GM13976 (cell line): ENCODE measurements at regions not wholly inside any gene's neighbourhood (a gene's known extent, or its start where the extent isn't known, plus 50 kb on each side); places are given as distances from the start of the nearest gene placed in this dataset.

Source experiments
- DNase-seq: peaks from one replicate; pipeline ENCODE4 v3.0.0; 2012; ENCODE audit warnings: low spot score
- in situ Hi-C: fragments of 300-500 bp; cut with MboI; formaldehyde crosslinking; loops from one replicate; pipeline ENCODE4 v1.12.0; 2022; ENCODE audit warnings: low sequenced_read_pairs, mixed read lengths, inconsistent platforms; ENCODE audit not compliant: unreplicated experiment
- TF ChIP-seq, protein P1 (sequence below): IDR thresholded peaks from 2 replicates; pipeline ENCODE4 v1.5.1; 2012; ENCODE audit warnings: borderline replicate concordance, mild to moderate bottlenecking; ENCODE audit not compliant: insufficient read depth; ENCODE audit errors: extremely low read depth, missing control alignments, control extremely low read depth

- TF ChIP-seq, protein P1, sequence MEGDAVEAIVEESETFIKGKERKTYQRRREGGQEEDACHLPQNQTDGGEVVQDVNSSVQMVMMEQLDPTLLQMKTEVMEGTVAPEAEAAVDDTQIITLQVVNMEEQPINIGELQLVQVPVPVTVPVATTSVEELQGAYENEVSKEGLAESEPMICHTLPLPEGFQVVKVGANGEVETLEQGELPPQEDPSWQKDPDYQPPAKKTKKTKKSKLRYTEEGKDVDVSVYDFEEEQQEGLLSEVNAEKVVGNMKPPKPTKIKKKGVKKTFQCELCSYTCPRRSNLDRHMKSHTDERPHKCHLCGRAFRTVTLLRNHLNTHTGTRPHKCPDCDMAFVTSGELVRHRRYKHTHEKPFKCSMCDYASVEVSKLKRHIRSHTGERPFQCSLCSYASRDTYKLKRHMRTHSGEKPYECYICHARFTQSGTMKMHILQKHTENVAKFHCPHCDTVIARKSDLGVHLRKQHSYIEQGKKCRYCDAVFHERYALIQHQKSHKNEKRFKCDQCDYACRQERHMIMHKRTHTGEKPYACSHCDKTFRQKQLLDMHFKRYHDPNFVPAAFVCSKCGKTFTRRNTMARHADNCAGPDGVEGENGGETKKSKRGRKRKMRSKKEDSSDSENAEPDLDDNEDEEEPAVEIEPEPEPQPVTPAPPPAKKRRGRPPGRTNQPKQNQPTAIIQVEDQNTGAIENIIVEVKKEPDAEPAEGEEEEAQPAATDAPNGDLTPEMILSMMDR = no peak
- in situ Hi-C loops = no loop called here
- no peak for DNase-seq
Observed at GRCh38 chr2:237193436-237193835, 107.7 kb downstream of the COPS8 start.

DNA sequence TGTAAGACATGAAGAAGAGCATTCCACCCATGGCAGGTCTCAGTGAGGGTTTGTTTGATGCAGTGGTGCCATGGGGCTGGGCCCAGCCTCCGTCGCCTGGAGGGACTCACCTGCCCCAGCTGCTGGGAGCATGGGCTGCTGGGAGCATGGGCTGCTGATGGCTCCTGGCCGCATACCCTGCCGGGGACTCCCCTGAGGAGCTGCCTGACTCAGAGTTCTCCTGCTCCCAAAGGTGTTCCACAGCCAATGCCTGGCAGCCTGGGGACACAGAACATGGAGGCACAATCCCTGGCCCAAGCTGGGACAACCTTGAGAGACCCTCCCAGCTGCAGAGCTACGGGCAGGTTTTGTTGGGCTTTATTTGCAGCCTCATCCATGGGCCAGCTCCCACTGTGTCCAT, 108.4 kb downstream of the COPS8 start:
- in situ Hi-C loops = no loop called here
- DNase-seq = no peak
- TF ChIP-seq, protein P1 = no peak

DNA sequence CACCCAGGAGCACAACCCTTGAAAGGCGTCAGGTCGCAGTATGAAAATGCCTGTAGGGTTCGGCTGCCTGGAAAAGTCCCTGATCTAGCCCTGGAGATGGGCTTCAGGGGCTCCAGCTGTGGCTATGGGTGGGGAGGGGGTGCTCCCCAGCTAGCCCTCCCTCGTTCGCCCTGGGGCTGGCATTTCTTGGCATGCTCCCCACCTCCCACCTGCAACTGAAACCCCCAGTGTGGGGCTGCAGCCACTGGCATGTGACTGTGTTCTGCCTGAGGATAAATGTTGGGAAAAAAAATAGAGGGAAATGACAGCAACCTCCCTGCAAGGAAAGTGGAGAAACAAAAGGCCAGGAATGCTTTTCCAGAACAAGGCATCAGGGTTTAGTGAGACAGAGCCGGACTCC, 109.2 kb downstream of the COPS8 start:
- TF ChIP-seq, protein P1 = no peak
- DNase-seq = no peak
- in situ Hi-C loops = no loop called here

GRCh38 chr2:237195396-237196120, 109.9 kb downstream of the COPS8 start:
- TF ChIP-seq, protein P1 = no peak
- no peak for DNase-seq
- in situ Hi-C loops = no loop called here

DNA sequence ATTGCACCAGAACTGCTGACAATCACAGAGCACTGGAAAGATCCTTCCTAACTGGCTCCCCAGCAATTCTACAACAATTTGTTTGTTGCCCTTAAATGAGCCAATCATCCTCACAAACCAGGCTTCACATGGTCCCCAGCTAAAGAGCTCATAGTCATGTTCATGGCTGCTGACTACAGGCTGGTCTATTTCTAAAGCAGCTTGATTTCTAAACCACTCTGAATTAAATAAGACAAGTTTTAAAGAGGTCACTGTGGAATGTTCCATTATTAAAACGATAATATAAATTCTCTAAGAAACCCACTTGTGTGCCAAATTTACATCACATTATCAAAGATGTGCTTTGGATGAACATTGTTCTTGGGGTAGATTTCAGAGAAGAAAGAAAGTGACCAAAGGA, 110.7 kb downstream of the COPS8 start:
- in situ Hi-C loops = no loop called here
- DNase-seq = no peak
- TF ChIP-seq, protein P1 = no peak

DNA sequence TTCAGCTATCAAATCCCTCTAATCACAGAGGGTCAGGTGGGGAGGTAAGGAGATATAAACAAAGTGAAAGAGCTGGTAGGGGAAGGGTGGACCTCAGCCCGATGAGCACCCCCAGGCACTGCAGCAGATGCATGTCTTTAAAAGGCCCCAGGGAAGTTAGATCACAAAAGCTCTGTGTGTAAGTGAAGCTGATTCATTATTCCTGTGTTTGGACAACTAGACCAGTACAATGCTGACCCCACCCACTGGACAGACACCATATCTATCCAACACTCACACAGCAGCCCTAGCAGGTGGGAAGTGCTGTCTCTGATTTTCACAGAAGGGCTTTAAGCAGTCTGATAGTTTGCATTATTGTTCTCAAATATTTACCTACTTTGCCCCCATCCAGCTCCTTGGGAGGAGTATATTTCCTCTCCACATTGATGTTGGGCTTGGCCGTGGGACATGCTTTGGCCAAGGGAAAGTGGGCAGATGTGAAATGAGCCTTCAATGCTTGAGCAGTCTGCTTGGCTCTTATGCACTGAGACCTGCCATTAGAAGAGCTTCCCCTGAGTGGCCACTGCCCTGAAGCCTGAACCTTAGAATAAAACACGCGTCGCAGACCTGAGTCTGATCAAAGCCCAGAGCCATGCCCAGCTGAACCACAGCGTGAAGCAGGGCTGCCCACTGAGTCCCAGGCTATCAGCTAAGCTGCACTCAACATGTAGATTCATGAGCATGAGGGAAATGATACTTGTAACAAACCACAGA, 111.4 kb downstream of the COPS8 start:
- TF ChIP-seq, protein P1 = no peak
- no peak for DNase-seq
- in situ Hi-C loops = no loop called here
